ENCODE measurements at regions not wholly inside any gene's neighbourhood (a gene's known extent, or its start where the extent isn't known, plus 50 kb on each side); places are given as distances from the start of the nearest gene placed in this dataset.

- Histone ChIP-seq H3K27me3 (ENCODE audit: insufficient read depth, low read depth, severe bottlenecking) (no peaks in the 10 kb centered on the region), H3K36me3 (no peaks in the 10 kb centered on the region), H3K9me3 (ENCODE audit: severe bottlenecking) (no peaks in the 10 kb centered on the region), H3K4me3 (ENCODE audit: low read depth, low read length) (no peak overlapping the region), H3K27ac (no peak overlapping the region)
- TF ChIP-seq CTCF (IDR thresholded peaks at IDR 0.05; ENCODE audit: low read depth, low read length) = no peak
- DNase-seq = no peak
Observed at GRCh38 chr3:18241837-18242236, 183.3 kb downstream of the SATB1 start.

GRCh38 chr3:18239674-18240073 is 185.5 kb downstream of the SATB1 start:
- Histone ChIP-seq H3K27me3 (ENCODE audit: insufficient read depth, low read depth, severe bottlenecking) (no peaks in the 10 kb centered on the region), H3K27ac (no peak overlapping the region), H3K4me3 (ENCODE audit: low read depth, low read length) (no peak overlapping the region), H3K36me3 (no peaks in the 10 kb centered on the region), H3K9me3 (ENCODE audit: severe bottlenecking) (no peaks in the 10 kb centered on the region)
- DNase-seq = no peak
- TF ChIP-seq CTCF (IDR thresholded peaks at IDR 0.05; ENCODE audit: low read depth, low read length) = no peak

- TF ChIP-seq CTCF (IDR thresholded peaks at IDR 0.05; ENCODE audit: low read depth, low read length) = no peak
- Histone ChIP-seq H3K9me3 (ENCODE audit: severe bottlenecking) (no peaks in the 10 kb centered on the region), H3K27me3 (ENCODE audit: insufficient read depth, low read depth, severe bottlenecking) (no peaks in the 10 kb centered on the region), H3K36me3 (no peaks in the 10 kb centered on the region), H3K4me3 (ENCODE audit: low read depth, low read length) (no peak overlapping the region), H3K27ac (no peak overlapping the region)
- DNase-seq = no peak
Observed at GRCh38 chr3:18238746-18239331, 186.3 kb downstream of the SATB1 start.

GRCh38 chr3:18238332-18238731 is 186.8 kb downstream of the SATB1 start:
- Histone ChIP-seq H3K9me3 (ENCODE audit: severe bottlenecking) (no peaks in the 10 kb centered on the region), H3K27me3 (ENCODE audit: insufficient read depth, low read depth, severe bottlenecking) (no peaks in the 10 kb centered on the region), H3K4me3 (ENCODE audit: low read depth, low read length) (no peak overlapping the region), H3K27ac (no peak overlapping the region), H3K36me3 (no peaks in the 10 kb centered on the region)
- no peak for DNase-seq
- TF ChIP-seq CTCF (IDR thresholded peaks at IDR 0.05; ENCODE audit: low read depth, low read length) = no peak

GRCh38 chr3:18237251-18238005 is 187.7 kb downstream of the SATB1 start:
- no peak for TF ChIP-seq CTCF (IDR thresholded peaks at IDR 0.05; ENCODE audit: low read depth, low read length)
- no peaks in the 10 kb centered on the region for H3K36me3 ChIP-seq
- no peak for DNase-seq
- H3K27ac ChIP-seq = no peak overlapping the region
- no peak overlapping the region for H3K4me3 ChIP-seq (ENCODE audit: low read depth, low read length)
- no peaks in the 10 kb centered on the region for H3K27me3 ChIP-seq (ENCODE audit: insufficient read depth, low read depth, severe bottlenecking)
- H3K9me3 ChIP-seq (ENCODE audit: severe bottlenecking) = no peaks in the 10 kb centered on the region
